ENCODE measurements at regions not wholly inside any gene's neighbourhood (a gene's known extent, or its start where the extent isn't known, plus 50 kb on each side); places are given as distances from the start of the nearest gene placed in this dataset.
"Not testable (repeated sequence)": the region's sequence is repeated elsewhere in the genome, so short reads cannot be mapped to it uniquely, and the experiment has no call there.

DNA sequence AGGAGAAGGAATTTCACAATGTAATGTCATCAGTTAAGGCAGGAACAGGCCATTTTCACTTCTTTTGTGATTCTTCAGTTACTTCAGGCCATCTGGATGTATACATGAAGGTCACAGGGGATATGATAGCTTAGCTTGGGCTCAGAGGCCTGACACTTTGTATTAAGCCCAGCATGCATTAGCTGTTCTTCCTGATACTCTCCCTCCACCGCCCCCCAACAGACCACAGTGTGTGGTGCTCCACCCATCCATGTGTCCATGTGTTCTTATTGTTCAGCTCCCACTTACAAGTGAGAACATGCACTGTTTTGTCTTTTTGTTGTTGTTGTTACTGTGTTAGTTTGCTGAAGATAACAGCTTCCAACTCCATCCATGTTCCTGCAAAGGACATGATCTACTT is 1453.4 kb downstream of the FAM181B start:
- TF ChIP-seq, protein P1, sequence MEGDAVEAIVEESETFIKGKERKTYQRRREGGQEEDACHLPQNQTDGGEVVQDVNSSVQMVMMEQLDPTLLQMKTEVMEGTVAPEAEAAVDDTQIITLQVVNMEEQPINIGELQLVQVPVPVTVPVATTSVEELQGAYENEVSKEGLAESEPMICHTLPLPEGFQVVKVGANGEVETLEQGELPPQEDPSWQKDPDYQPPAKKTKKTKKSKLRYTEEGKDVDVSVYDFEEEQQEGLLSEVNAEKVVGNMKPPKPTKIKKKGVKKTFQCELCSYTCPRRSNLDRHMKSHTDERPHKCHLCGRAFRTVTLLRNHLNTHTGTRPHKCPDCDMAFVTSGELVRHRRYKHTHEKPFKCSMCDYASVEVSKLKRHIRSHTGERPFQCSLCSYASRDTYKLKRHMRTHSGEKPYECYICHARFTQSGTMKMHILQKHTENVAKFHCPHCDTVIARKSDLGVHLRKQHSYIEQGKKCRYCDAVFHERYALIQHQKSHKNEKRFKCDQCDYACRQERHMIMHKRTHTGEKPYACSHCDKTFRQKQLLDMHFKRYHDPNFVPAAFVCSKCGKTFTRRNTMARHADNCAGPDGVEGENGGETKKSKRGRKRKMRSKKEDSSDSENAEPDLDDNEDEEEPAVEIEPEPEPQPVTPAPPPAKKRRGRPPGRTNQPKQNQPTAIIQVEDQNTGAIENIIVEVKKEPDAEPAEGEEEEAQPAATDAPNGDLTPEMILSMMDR (IDR thresholded peaks at IDR 0.05): not testable (repeated sequence)
- not testable (repeated sequence) for TF ChIP-seq ZFX (IDR thresholded peaks at IDR 0.05; ENCODE audit: borderline replicate concordance)
